ENCODE measurements at regions not wholly inside any gene's neighbourhood (a gene's known extent, or its start where the extent isn't known, plus 50 kb on each side); places are given as distances from the start of the nearest gene placed in this dataset.

DNA sequence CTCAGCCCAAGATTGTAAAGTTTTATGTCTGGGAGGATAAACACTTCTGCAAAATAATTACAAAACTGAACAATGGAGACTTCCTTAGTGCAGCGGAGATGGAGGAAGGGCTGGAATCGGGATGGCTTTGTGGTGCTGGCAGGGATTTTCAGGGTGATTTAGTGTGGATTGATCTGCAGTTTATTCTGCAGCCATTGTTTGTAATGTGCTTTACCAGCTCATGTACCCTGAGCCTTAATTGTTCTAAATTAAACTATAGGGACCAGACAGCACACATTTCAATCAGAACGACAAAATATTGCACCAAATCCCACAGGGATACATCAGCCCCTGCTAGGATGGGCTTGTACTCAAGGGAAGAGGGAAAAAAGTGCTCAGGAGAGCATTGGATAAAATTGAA is 103.2 kb upstream of the ONECUT1 start:
- TF ChIP-seq, protein P1, sequence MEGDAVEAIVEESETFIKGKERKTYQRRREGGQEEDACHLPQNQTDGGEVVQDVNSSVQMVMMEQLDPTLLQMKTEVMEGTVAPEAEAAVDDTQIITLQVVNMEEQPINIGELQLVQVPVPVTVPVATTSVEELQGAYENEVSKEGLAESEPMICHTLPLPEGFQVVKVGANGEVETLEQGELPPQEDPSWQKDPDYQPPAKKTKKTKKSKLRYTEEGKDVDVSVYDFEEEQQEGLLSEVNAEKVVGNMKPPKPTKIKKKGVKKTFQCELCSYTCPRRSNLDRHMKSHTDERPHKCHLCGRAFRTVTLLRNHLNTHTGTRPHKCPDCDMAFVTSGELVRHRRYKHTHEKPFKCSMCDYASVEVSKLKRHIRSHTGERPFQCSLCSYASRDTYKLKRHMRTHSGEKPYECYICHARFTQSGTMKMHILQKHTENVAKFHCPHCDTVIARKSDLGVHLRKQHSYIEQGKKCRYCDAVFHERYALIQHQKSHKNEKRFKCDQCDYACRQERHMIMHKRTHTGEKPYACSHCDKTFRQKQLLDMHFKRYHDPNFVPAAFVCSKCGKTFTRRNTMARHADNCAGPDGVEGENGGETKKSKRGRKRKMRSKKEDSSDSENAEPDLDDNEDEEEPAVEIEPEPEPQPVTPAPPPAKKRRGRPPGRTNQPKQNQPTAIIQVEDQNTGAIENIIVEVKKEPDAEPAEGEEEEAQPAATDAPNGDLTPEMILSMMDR (IDR thresholded peaks at IDR 0.05) = no peak
- TF ChIP-seq EZH2 (IDR thresholded peaks at IDR 0.05; ENCODE audit: borderline replicate concordance, insufficient read depth, low read depth, low read length, poor library complexity, severe bottlenecking) = no peak

Data from B cell (primary cell).